ENCODE measurements at regions not wholly inside any gene's neighbourhood (a gene's known extent, or its start where the extent isn't known, plus 50 kb on each side); places are given as distances from the start of the nearest gene placed in this dataset.

DNA sequence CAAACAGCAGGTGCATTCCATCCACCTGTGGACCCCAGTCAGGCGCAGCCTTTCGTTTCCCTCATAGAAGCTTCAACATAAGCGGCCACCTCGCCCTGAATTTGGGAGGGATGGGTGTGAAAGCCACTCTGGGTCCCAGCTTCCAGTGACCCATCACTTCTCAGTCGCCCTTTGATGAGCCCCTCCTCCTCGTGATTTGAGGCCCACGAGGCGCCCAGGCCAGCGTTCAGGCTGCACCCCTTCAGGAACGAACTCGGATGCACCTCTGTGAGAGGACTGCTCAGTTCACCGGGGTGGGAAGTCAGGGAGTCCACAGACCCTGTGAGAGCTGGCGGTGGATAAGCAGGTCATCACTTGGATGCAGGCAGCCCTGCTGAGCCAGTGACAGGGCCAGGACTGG lies 1118.2 kb downstream of the BRD1 start:
- no peaks in the 10 kb centered on the region for H3K27me3 ChIP-seq (ENCODE audit: insufficient read depth)
- no peak overlapping the region for H2AFZ ChIP-seq
- H3K79me2 ChIP-seq (replicated peaks; ENCODE audit: insufficient read depth), result no peaks in the 10 kb centered on the region
- no peaks in the 10 kb centered on the region; the same call in 2 of the 3 replicates for H3K4me1 Mint-ChIP-seq
- H3K36me3 Mint-ChIP-seq (ENCODE audit: low read depth), result peaks cover 5% of the 10 kb centered on the region; the same call in 2 of the 3 replicates
- H3K9me2 ChIP-seq (ENCODE audit: insufficient read depth), result no peaks in the 10 kb centered on the region
- ATAC-seq, result no peak
- no peak overlapping the region for H3K4me3 ChIP-seq
- H3K4me2 ChIP-seq, result no peak overlapping the region
- peaks cover 1% of the 10 kb centered on the region for H3K27me3 Mint-ChIP-seq (ENCODE audit: insufficient read depth, low read depth, poor library complexity)
- no peak overlapping the region for H3K27ac ChIP-seq (ENCODE audit: low read depth)
- no peaks in the 10 kb centered on the region for H4K20me1 ChIP-seq (replicated peaks; ENCODE audit: insufficient read depth)
- H3F3A ChIP-seq (replicated peaks; ENCODE audit: low read depth), result no peaks in the 10 kb centered on the region
- no peak overlapping the region for H3K27ac Mint-ChIP-seq
- TF ChIP-seq, protein P1, sequence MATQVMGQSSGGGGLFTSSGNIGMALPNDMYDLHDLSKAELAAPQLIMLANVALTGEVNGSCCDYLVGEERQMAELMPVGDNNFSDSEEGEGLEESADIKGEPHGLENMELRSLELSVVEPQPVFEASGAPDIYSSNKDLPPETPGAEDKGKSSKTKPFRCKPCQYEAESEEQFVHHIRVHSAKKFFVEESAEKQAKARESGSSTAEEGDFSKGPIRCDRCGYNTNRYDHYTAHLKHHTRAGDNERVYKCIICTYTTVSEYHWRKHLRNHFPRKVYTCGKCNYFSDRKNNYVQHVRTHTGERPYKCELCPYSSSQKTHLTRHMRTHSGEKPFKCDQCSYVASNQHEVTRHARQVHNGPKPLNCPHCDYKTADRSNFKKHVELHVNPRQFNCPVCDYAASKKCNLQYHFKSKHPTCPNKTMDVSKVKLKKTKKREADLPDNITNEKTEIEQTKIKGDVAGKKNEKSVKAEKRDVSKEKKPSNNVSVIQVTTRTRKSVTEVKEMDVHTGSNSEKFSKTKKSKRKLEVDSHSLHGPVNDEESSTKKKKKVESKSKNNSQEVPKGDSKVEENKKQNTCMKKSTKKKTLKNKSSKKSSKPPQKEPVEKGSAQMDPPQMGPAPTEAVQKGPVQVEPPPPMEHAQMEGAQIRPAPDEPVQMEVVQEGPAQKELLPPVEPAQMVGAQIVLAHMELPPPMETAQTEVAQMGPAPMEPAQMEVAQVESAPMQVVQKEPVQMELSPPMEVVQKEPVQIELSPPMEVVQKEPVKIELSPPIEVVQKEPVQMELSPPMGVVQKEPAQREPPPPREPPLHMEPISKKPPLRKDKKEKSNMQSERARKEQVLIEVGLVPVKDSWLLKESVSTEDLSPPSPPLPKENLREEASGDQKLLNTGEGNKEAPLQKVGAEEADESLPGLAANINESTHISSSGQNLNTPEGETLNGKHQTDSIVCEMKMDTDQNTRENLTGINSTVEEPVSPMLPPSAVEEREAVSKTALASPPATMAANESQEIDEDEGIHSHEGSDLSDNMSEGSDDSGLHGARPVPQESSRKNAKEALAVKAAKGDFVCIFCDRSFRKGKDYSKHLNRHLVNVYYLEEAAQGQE (IDR thresholded peaks at IDR 0.05; ENCODE audit: unreplicated experiment), result no peak
- TF ChIP-seq EZH2 (IDR thresholded peaks at IDR 0.05; ENCODE audit: low read depth, unreplicated experiment) (no peak), ZNF114 (CRISPR knock-in tag; IDR thresholded peaks at IDR 0.05) (no peak), POLR2AphosphoS5 (IDR thresholded peaks at IDR 0.05; ENCODE audit: low read depth) (no peak)
- H3K36me3 ChIP-seq (ENCODE audit: insufficient read depth), result no peaks in the 10 kb centered on the region; the same call in 1 of the 2 replicates
- no peaks in the 10 kb centered on the region for H3K9me3 Mint-ChIP-seq
- H3K4me1 ChIP-seq (ENCODE audit: insufficient read depth), result no peaks in the 10 kb centered on the region
- no peak overlapping the region for H3K4me3 Mint-ChIP-seq
- no peak for DNase-seq (ENCODE audit: low spot score)

DNA sequence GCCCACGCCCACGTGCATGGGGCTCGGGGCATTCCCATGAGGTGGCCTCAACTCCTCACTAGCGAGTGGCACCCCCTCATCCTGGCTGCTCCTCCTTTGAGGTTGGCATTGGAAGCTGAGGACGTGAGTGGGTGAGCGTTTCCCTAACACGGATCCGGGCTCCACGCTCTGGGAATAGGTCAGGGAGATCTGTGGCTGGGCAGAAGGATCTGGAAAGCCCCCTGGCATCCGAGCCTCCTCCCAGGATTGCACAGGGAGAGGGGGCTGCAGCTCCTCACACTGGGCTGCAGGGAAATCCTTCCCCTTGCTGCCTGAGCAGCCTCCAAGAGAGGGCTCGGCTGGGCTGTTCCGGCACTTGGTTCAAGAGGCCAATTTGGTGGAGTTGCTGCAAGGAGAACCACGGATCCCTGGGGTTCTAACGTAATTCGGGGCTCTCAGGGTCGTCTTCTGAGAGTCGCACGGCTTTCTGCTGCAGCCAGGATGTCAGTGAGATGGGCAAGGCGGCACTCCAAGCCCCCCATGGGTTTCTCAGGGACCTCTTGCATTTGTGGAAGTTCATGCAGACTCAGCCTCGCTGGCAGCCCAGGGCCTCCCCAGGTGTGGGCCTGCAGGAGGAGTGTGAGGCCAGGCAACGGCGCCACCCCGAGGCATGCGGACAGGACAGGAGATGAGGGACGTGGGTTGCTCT lies 1119.0 kb downstream of the BRD1 start:
- Histone ChIP-seq H3K79me2 (replicated peaks; ENCODE audit: insufficient read depth) (no peaks in the 10 kb centered on the region), H3K27me3 (ENCODE audit: insufficient read depth) (no peaks in the 10 kb centered on the region), H3K4me1 (ENCODE audit: insufficient read depth) (no peaks in the 10 kb centered on the region), H3K4me3 (no peak overlapping the region), H2AFZ (no peak overlapping the region), H4K20me1 (replicated peaks; ENCODE audit: insufficient read depth) (no peaks in the 10 kb centered on the region), H3K36me3 (ENCODE audit: insufficient read depth) (no peaks in the 10 kb centered on the region), H3K4me2 (no peak overlapping the region), H3K9me2 (ENCODE audit: insufficient read depth) (no peaks in the 10 kb centered on the region), H3K27ac (ENCODE audit: low read depth) (no peak overlapping the region), H3F3A (replicated peaks; ENCODE audit: low read depth) (no peaks in the 10 kb centered on the region)
- Mint-ChIP-seq H3K27me3 (ENCODE audit: insufficient read depth, low read depth, poor library complexity) (peaks cover 1% of the 10 kb centered on the region), H3K9me3 (no peaks in the 10 kb centered on the region), H3K4me3 (no peak overlapping the region), H3K4me1 (peaks cover 3% of the 10 kb centered on the region; the same call in 2 of the 3 replicates), H3K36me3 (ENCODE audit: low read depth) (no peaks in the 10 kb centered on the region), H3K27ac (no peak overlapping the region)
- TF ChIP-seq, protein P1 (IDR thresholded peaks at IDR 0.05; ENCODE audit: unreplicated experiment), result no peak
- TF ChIP-seq, protein P2, sequence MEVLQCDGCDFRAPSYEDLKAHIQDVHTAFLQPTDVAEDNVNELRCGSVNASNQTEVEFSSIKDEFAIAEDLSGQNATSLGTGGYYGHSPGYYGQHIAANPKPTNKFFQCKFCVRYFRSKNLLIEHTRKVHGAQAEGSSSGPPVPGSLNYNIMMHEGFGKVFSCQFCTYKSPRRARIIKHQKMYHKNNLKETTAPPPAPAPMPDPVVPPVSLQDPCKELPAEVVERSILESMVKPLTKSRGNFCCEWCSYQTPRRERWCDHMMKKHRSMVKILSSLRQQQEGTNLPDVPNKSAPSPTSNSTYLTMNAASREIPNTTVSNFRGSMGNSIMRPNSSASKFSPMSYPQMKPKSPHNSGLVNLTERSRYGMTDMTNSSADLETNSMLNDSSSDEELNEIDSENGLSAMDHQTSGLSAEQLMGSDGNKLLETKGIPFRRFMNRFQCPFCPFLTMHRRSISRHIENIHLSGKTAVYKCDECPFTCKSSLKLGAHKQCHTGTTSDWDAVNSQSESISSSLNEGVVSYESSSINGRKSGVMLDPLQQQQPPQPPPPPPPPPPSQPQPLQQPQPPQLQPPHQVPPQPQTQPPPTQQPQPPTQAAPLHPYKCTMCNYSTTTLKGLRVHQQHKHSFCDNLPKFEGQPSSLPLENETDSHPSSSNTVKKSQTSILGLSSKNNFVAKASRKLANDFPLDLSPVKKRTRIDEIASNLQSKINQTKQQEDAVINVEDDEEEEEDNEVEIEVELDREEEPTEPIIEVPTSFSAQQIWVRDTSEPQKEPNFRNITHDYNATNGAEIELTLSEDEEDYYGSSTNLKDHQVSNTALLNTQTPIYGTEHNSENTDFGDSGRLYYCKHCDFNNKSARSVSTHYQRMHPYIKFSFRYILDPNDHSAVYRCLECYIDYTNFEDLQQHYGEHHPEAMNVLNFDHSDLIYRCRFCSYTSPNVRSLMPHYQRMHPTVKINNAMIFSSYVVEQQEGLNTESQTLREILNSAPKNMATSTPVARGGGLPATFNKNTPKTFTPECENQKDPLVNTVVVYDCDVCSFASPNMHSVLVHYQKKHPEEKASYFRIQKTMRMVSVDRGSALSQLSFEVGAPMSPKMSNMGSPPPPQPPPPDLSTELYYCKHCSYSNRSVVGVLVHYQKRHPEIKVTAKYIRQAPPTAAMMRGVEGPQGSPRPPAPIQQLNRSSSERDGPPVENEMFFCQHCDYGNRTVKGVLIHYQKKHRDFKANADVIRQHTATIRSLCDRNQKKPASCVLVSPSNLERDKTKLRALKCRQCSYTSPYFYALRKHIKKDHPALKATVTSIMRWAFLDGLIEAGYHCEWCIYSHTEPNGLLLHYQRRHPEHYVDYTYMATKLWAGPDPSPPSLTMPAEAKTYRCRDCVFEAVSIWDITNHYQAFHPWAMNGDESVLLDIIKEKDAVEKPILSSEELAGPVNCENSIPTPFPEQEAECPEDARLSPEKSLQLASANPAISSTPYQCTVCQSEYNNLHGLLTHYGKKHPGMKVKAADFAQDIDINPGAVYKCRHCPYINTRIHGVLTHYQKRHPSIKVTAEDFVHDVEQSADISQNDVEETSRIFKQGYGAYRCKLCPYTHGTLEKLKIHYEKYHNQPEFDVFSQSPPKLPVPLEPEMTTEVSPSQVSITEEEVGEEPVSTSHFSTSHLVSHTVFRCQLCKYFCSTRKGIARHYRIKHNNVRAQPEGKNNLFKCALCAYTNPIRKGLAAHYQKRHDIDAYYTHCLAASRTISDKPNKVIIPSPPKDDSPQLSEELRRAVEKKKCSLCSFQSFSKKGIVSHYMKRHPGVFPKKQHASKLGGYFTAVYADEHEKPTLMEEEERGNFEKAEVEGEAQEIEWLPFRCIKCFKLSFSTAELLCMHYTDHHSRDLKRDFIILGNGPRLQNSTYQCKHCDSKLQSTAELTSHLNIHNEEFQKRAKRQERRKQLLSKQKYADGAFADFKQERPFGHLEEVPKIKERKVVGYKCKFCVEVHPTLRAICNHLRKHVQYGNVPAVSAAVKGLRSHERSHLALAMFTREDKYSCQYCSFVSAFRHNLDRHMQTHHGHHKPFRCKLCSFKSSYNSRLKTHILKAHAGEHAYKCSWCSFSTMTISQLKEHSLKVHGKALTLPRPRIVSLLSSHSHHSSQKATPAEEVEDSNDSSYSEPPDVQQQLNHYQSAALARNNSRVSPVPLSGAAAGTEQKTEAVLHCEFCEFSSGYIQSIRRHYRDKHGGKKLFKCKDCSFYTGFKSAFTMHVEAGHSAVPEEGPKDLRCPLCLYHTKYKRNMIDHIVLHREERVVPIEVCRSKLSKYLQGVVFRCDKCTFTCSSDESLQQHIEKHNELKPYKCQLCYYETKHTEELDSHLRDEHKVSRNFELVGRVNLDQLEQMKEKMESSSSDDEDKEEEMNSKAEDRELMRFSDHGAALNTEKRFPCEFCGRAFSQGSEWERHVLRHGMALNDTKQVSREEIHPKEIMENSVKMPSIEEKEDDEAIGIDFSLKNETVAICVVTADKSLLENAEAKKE (CRISPR knock-in tag; IDR thresholded peaks at IDR 0.05), result no peak
- TF ChIP-seq STAT1 (IDR thresholded peaks at IDR 0.05; ENCODE audit: unreplicated experiment), result no peak
- no peak for TF ChIP-seq JUNB (IDR thresholded peaks at IDR 0.05; ENCODE audit: unreplicated experiment)
- peak; percentile 40 for ATAC-seq
- no peak for DNase-seq (ENCODE audit: low spot score)

Measured in GM23338 (cell line).